GM12864 (cell line): ENCODE measurements at regions not wholly inside any gene's neighbourhood (a gene's known extent, or its start where the extent isn't known, plus 50 kb on each side); places are given as distances from the start of the nearest gene placed in this dataset.

Experiments
- DNase-seq: peaks from one replicate; pipeline ENCODE4 v3.0.0-alpha.2; 2011; ENCODE audit warnings: low read depth
- H3K4me3 ChIP-seq: 2 replicates; pipeline ENCODE4 v1.5.1; 2011; ENCODE audit warnings: mild to moderate bottlenecking, low read depth, low read length, control low read depth
- TF ChIP-seq, protein P1 (sequence below): IDR thresholded peaks from 2 replicates; pipeline ENCODE4 v1.5.1; 2011; ENCODE audit warnings: low read depth, mild to moderate bottlenecking, moderate library complexity, low read length, control low read depth, inconsistent platforms; ENCODE audit errors: missing control alignments

- TF ChIP-seq, protein P1, sequence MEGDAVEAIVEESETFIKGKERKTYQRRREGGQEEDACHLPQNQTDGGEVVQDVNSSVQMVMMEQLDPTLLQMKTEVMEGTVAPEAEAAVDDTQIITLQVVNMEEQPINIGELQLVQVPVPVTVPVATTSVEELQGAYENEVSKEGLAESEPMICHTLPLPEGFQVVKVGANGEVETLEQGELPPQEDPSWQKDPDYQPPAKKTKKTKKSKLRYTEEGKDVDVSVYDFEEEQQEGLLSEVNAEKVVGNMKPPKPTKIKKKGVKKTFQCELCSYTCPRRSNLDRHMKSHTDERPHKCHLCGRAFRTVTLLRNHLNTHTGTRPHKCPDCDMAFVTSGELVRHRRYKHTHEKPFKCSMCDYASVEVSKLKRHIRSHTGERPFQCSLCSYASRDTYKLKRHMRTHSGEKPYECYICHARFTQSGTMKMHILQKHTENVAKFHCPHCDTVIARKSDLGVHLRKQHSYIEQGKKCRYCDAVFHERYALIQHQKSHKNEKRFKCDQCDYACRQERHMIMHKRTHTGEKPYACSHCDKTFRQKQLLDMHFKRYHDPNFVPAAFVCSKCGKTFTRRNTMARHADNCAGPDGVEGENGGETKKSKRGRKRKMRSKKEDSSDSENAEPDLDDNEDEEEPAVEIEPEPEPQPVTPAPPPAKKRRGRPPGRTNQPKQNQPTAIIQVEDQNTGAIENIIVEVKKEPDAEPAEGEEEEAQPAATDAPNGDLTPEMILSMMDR, result no peak
- DNase-seq, result no peak
- H3K4me3 ChIP-seq, result no peak overlapping the region
Measured at GRCh38 chrY:15535131-15535530, 1010.8 kb downstream of the NLGN4Y start.

DNA sequence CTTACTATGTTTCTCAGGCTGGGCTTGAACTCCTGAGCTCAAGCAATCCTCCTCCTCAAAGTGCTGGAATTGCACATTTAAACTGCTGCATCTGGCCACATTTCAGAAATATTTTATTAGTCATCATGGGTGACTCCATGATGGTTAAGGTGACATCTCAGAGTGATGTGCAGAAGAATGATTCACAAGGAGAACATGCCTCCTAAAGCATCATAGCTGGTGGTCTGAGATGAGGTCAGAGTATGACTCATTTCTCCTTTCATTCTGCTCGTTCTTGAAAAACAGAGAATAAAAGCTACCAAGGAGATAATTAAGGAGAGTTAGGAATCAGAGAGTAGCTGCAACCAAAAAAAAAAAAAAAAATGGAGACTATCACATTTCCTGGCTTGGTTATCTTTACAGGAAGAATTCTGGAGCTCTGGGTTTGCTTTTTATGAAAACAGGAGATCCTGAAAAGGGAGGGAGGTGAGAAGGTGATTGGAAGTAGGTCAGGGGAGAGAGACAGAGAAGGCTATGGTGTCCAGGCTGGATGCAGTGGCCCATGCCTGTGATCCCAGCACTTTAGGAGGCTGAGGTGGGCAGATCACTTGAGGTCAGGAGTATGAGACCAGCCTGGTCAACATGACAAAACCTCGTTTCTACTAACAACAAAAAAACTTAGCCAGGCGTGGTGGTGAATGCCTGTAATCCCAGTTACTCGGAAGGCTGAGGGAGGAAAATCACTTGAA, 1011.6 kb downstream of the NLGN4Y start:
- H3K4me3 ChIP-seq, result no peak overlapping the region
- no peak for DNase-seq
- TF ChIP-seq, protein P1, result no peak

DNA sequence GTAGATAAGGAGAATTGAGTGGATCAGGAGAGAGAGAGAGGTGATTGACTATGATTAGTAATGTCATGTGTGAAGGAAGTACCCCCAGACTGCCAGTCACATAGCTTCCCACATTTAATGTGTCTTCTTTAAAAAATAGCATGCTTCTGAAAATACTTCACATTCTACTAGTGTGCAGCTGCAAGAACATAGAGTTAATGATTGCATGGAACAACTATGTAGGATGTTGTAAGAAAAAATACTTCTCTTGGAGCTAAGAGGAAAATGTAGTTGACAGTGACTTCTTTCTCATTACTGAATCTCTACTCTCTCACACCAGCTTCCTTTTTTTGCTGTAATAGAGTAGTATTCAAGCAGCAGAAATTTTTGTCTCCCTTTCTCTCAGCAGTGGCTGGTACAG, 1016.2 kb downstream of the NLGN4Y start:
- no peak overlapping the region for H3K4me3 ChIP-seq
- no peak for DNase-seq
- TF ChIP-seq, protein P1, result no peak

DNA sequence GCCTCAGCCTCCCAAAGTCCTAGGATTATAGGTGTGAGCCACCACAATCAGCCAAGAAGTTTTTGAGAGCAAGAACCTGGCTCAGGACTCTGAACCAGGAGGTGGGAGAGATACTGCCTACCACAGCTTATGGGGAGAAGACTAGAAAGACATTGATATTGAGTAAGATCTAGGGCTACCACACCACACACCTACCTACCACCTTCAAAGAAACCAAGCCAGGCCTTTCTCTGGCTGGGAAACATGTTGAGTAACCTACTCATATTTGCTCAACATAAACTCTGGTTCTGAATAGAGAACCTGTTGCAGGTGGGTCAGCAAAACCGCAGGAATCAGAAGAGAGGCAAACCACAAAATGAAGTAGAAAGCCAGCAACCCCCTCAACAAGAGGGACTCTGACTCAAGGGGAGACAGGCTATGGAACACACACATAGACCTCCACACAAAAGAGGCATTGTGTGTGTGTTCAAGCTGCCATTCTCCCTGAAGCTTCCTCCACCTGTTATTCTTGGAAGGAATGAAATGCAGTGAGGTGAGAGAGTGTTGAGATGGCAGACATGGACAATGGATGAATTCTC, 1021.9 kb downstream of the NLGN4Y start:
- H3K4me3 ChIP-seq, result no peak overlapping the region
- no peak for DNase-seq
- TF ChIP-seq, protein P1, result no peak

DNA sequence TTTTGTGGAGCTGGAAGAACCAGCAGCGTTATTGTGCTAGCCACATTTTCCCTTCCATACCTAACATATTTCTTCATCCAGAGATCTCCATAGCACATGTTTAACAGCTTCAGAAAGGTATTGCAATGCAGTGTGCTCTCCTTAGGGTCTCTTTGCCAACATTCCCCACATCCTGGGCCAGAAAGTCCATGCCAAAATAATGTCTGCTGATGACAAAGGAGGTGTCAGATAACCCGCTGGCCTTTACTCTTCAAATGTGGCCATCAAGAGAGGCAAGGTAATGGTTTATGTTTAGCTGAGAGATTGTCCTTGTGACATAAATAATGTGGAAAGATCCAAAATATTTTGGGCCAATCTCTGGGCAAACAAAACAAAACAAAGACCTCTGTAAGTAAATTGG, 1027.7 kb downstream of the NLGN4Y start:
- H3K4me3 ChIP-seq, result no peak overlapping the region
- DNase-seq, result no peak
- TF ChIP-seq, protein P1, result no peak

GRCh38 chrY:15554991-15555390, 1030.7 kb downstream of the NLGN4Y start:
- no peak for DNase-seq
- TF ChIP-seq, protein P1, result no peak
- no peak overlapping the region for H3K4me3 ChIP-seq

GRCh38 chrY:15559169-15559568, 1034.8 kb downstream of the NLGN4Y start:
- TF ChIP-seq, protein P1, result peak; percentile 8
- H3K4me3 ChIP-seq, result no peak overlapping the region
- DNase-seq, result no peak
